ENCODE measurements at regions not wholly inside any gene's neighbourhood (a gene's known extent, or its start where the extent isn't known, plus 50 kb on each side); places are given as distances from the start of the nearest gene placed in this dataset.

- Mint-ChIP-seq H3K36me3 (ENCODE audit: low read depth) (peaks cover 7% of the 10 kb centered on the region; the same call in 1 of the 2 replicates), H3K27ac (no peak overlapping the region), H3K4me1 (ENCODE audit: low read depth) (no peaks in the 10 kb centered on the region), H3K27me3 (ENCODE audit: insufficient read depth) (no peaks in the 10 kb centered on the region; the same call in 1 of the 2 replicates), H3K9me3 (peaks cover 45% of the 10 kb centered on the region), H3K4me3 (no peak overlapping the region)
- no peak for DNase-seq
- no peak for TF ChIP-seq CTCF (IDR thresholded peaks at IDR 0.05)
These were observed 369.0 kb downstream of the CBLN2 start for GRCh38 chr18:72174972-72175649.

- no peak for DNase-seq
These were observed 372.5 kb downstream of the CBLN2 start for GRCh38 chr18:72171596-72171995.

GRCh38 chr18:72161691-72162090, 382.5 kb downstream of the CBLN2 start:
- H3K4me1 Mint-ChIP-seq (ENCODE audit: low read depth), result no peaks in the 10 kb centered on the region
- no peak for TF ChIP-seq CTCF (IDR thresholded peaks at IDR 0.05)
- no peak overlapping the region for H3K27ac Mint-ChIP-seq
- H3K36me3 Mint-ChIP-seq (ENCODE audit: low read depth), result no peaks in the 10 kb centered on the region
- peaks cover 47% of the 10 kb centered on the region for H3K9me3 Mint-ChIP-seq
- no peak for DNase-seq
- H3K27me3 Mint-ChIP-seq (ENCODE audit: insufficient read depth), result no peaks in the 10 kb centered on the region
- no peak overlapping the region for H3K4me3 Mint-ChIP-seq

More at GRCh38 chr18:72171596-72171995, 372.5 kb downstream of the CBLN2 start:
- TF ChIP-seq CTCF (IDR thresholded peaks at IDR 0.05), result no peak
- Mint-ChIP-seq H3K4me1 (ENCODE audit: low read depth) (no peaks in the 10 kb centered on the region), H3K27ac (no peak overlapping the region), H3K4me3 (no peak overlapping the region), H3K36me3 (ENCODE audit: low read depth) (peaks cover 6% of the 10 kb centered on the region; the same call in 1 of the 2 replicates), H3K27me3 (ENCODE audit: insufficient read depth) (no peaks in the 10 kb centered on the region; the same call in 1 of the 2 replicates), H3K9me3 (peaks cover 49% of the 10 kb centered on the region)

GRCh38 chr18:72160510-72161445, 383.4 kb downstream of the CBLN2 start:
- TF ChIP-seq CTCF (IDR thresholded peaks at IDR 0.05), result no peak
- H3K27me3 Mint-ChIP-seq (ENCODE audit: insufficient read depth), result no peaks in the 10 kb centered on the region
- H3K9me3 Mint-ChIP-seq, result peaks cover 47% of the 10 kb centered on the region
- H3K36me3 Mint-ChIP-seq (ENCODE audit: low read depth), result no peaks in the 10 kb centered on the region
- no peaks in the 10 kb centered on the region for H3K4me1 Mint-ChIP-seq (ENCODE audit: low read depth)
- DNase-seq, result no peak
- H3K27ac Mint-ChIP-seq, result no peak overlapping the region
- H3K4me3 Mint-ChIP-seq, result no peak overlapping the region

- Mint-ChIP-seq H3K27me3 (ENCODE audit: insufficient read depth) (no peaks in the 10 kb centered on the region), H3K27ac (no peak overlapping the region), H3K9me3 (peaks cover 72% of the 10 kb centered on the region), H3K4me1 (ENCODE audit: low read depth) (no peaks in the 10 kb centered on the region), H3K36me3 (ENCODE audit: low read depth) (no peaks in the 10 kb centered on the region), H3K4me3 (no peak overlapping the region)
- no peak for DNase-seq
- TF ChIP-seq CTCF (IDR thresholded peaks at IDR 0.05), result no peak
These were observed 388.8 kb downstream of the CBLN2 start for GRCh38 chr18:72155327-72155726.
